ENCODE measurements at regions not wholly inside any gene's neighbourhood (a gene's known extent, or its start where the extent isn't known, plus 50 kb on each side); places are given as distances from the start of the nearest gene placed in this dataset.

GRCh38 chr3:162658003-162658402, 1161.4 kb downstream of the OTOL1 start:
- DNase-seq: no peak
- H3K27ac Mint-ChIP-seq: no peak overlapping the region
- H3K36me3 Mint-ChIP-seq: no peaks in the 10 kb centered on the region
- H2AFZ ChIP-seq (ENCODE audit: insufficient read depth, low read depth, low read length, poor library complexity, severe bottlenecking): no peak overlapping the region
- H3K9me3 ChIP-seq (replicated peaks in 1 of 2; ENCODE audit: control insufficient read depth in 1 of 2, insufficient read depth in 1 of 2, low read length in 2 of 2): no peaks in the 10 kb centered on the region
- peaks cover 0 to 5% (median 0%) of the 10 kb centered on the region in 7 donors for H3K9me3 Mint-ChIP-seq
- no peak overlapping the region for H3K4me3 Mint-ChIP-seq
- no peaks in the 10 kb centered on the region for H3K4me1 Mint-ChIP-seq
- H3K79me2 ChIP-seq (ENCODE audit: insufficient read depth, low read length): no peaks in the 10 kb centered on the region
- no peak overlapping the region for H3K27ac ChIP-seq (ENCODE audit: low read depth in 1 of 2, low read length in 2 of 2)
- H3K27me3 Mint-ChIP-seq (ENCODE audit: low read depth in 3 of 3): no peaks in the 10 kb centered on the region
- H3K9ac ChIP-seq (ENCODE audit: insufficient read depth, low read length, poor library complexity, severe bottlenecking): no peak overlapping the region
- H3K4me1 ChIP-seq (ENCODE audit: control insufficient read depth in 1 of 2, insufficient read depth in 2 of 2, low read length in 2 of 2): no peaks in the 10 kb centered on the region
- H3K36me3 ChIP-seq (replicated peaks in 1 of 2; ENCODE audit: control insufficient read depth in 1 of 2, insufficient read depth in 2 of 2, low read length in 2 of 2): no peaks in the 10 kb centered on the region
- no peak for TF ChIP-seq CTCF (IDR thresholded peaks at IDR 0.05)
- H3K27me3 ChIP-seq (ENCODE audit: control insufficient read depth in 2 of 2, insufficient read depth in 2 of 2, low read length in 2 of 2): no peaks in the 10 kb centered on the region
- intact Hi-C loops (cut with micrococcal nuclease): no loop called here
- H4K20me1 ChIP-seq (ENCODE audit: insufficient read depth, low read length): no peaks in the 10 kb centered on the region
- no CpG with 5 or more reads among the region's 1 CpG for WGBS (ENCODE audit: insufficient coverage)
- H3K4me2 ChIP-seq (replicated peaks; ENCODE audit: extremely low read depth, low read length, poor library complexity, severe bottlenecking): no peak overlapping the region
- no peak overlapping the region for H3K4me3 ChIP-seq (replicated peaks in 1 of 3; ENCODE audit: low read depth in 2 of 3, low read length in 3 of 3)

GRCh38 chr3:162665684-162666391, 1169.2 kb downstream of the OTOL1 start:
- no CpG with 5 or more reads among the region's 1 CpG for WGBS (ENCODE audit: insufficient coverage)
- no peaks in the 10 kb centered on the region for H3K79me2 ChIP-seq (ENCODE audit: insufficient read depth, low read length)
- no peaks in the 10 kb centered on the region for H3K36me3 ChIP-seq (replicated peaks in 1 of 2; ENCODE audit: control insufficient read depth in 1 of 2, insufficient read depth in 2 of 2, low read length in 2 of 2)
- no peaks in the 10 kb centered on the region for H3K4me1 Mint-ChIP-seq
- no peak overlapping the region for H3K27ac Mint-ChIP-seq
- H3K27me3 Mint-ChIP-seq (ENCODE audit: low read depth in 3 of 3): peaks cover 0 to 1% (median 0%) of the 10 kb centered on the region in 3 donors
- no peaks in the 10 kb centered on the region for H3K27me3 ChIP-seq (ENCODE audit: control insufficient read depth in 2 of 2, insufficient read depth in 2 of 2, low read length in 2 of 2)
- H3K4me3 ChIP-seq (replicated peaks in 1 of 3; ENCODE audit: low read depth in 2 of 3, low read length in 3 of 3): no peak overlapping the region
- H4K20me1 ChIP-seq (ENCODE audit: insufficient read depth, low read length): no peaks in the 10 kb centered on the region
- H3K9me3 Mint-ChIP-seq: peaks cover 3 to 14% (median 4%) of the 10 kb centered on the region in 7 donors
- intact Hi-C loops (cut with micrococcal nuclease): no loop called here
- no peak overlapping the region for H2AFZ ChIP-seq (ENCODE audit: insufficient read depth, low read depth, low read length, poor library complexity, severe bottlenecking)
- H3K36me3 Mint-ChIP-seq: no peaks in the 10 kb centered on the region
- H3K4me2 ChIP-seq (replicated peaks; ENCODE audit: extremely low read depth, low read length, poor library complexity, severe bottlenecking): no peak overlapping the region
- peaks cover 0 to 8% of the 10 kb centered on the region in 2 donors for H3K9me3 ChIP-seq (replicated peaks in 1 of 2; ENCODE audit: control insufficient read depth in 1 of 2, insufficient read depth in 1 of 2, low read length in 2 of 2)
- no peak for DNase-seq
- no peak overlapping the region for H3K27ac ChIP-seq (ENCODE audit: low read depth in 1 of 2, low read length in 2 of 2)
- H3K9ac ChIP-seq (ENCODE audit: insufficient read depth, low read length, poor library complexity, severe bottlenecking): no peak overlapping the region
- no peak for TF ChIP-seq CTCF (IDR thresholded peaks at IDR 0.05)
- no peak overlapping the region for H3K4me3 Mint-ChIP-seq
- H3K4me1 ChIP-seq (ENCODE audit: control insufficient read depth in 1 of 2, insufficient read depth in 2 of 2, low read length in 2 of 2): no peaks in the 10 kb centered on the region

Data from CD14-positive monocyte (primary cell).